GM21381 (cell line): ENCODE measurements at regions not wholly inside any gene's neighbourhood (a gene's known extent, or its start where the extent isn't known, plus 50 kb on each side); places are given as distances from the start of the nearest gene placed in this dataset.

Source experiments
- ATAC-seq: cut with Tn5 transposase; IDR thresholded peaks from one replicate; pipeline ENCODE4 v1.9.1; 2021; ENCODE audit warnings: mild to moderate bottlenecking, moderate library complexity; ENCODE audit not compliant: unreplicated experiment

DNA sequence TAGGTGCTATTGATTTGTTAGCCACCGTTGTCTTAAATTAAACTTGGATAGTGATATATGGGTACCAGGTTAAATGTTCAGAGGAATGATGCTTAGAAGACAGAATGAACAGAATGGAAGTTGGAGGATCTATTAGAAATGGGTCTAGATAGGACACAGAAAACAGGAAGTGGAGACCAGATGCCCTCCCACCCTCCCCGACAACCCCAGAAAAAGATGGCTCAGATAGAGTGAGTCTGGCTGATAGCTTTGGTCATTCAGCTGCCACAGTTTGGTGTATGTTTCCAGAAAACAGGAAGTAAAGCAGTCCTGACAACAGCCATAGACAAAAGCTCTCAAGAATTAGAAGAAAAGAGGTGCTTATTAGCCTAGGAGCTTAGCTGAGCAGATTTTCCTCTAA lies 71.5 kb upstream of the DSG1 start:
- no peak for ATAC-seq

- ATAC-seq = no peak
Observed at GRCh38 chr18:31247574-31248199, 70.3 kb upstream of the DSG1 start.

- no peak for ATAC-seq
Observed at GRCh38 chr18:31248783-31249521, 69.0 kb upstream of the DSG1 start.

- no peak for ATAC-seq
Observed at GRCh38 chr18:31250902-31251301, 67.1 kb upstream of the DSG1 start.

GRCh38 chr18:31252522-31252921 lies 65.4 kb upstream of the DSG1 start:
- ATAC-seq = no peak

- no peak for ATAC-seq
Observed at GRCh38 chr18:31255953-31256352, 62.0 kb upstream of the DSG1 start.

GRCh38 chr18:31258789-31259188 lies 59.2 kb upstream of the DSG1 start:
- ATAC-seq = no peak

DNA sequence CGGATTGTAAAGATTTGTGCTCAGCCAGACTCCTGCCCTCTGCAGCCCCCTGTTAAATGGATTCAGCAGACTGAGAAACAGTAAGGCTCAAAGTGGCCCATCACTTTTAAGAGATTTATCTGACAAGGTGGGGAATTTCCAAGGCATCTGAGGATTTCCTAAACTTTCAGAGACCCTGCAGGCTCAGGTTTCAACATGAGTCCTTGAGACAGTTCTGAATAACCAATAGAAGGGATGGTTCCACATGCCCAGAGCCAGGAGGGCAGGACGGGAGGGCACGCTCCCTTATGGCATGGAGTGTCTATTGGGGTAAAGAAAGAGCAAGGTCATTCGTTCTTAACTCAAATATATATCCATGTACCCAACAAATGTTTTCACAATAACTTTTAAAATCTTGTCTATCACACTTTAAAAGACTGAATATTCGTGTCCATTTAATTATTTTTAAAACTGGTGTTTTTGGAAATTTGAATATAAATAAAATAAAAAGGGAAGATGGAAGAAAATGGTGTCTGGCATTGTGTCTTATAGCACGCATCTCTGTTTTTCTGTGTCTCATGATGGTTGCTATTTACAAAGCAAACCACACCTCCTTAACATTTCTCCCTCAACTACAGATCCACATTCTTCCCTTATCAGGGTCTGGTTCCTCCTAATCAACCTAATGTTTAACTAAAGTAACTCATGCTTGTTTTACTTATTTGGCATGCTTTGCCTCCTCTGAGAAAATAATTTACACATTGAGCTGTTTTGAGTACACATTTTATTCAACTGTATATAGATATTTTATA lies 56.0 kb upstream of the DSG1 start:
- ATAC-seq = no peak

GRCh38 chr18:31267823-31268481 lies 50.0 kb upstream of the DSG1 start:
- peak; percentile 77 for ATAC-seq
